ENCODE measurements at regions not wholly inside any gene's neighbourhood (a gene's known extent, or its start where the extent isn't known, plus 50 kb on each side); places are given as distances from the start of the nearest gene placed in this dataset.
"Not testable (repeated sequence)": the region's sequence is repeated elsewhere in the genome, so short reads cannot be mapped to it uniquely, and the experiment has no call there.

GRCh38 chr5:100479079-100479688 is 56.0 kb upstream of the FAM174A start:
- DNase-seq (ENCODE audit: low spot score) = no peak

GRCh38 chr5:100472091-100472490 is 63.1 kb upstream of the FAM174A start:
- no peak for DNase-seq (ENCODE audit: low spot score)

DNA sequence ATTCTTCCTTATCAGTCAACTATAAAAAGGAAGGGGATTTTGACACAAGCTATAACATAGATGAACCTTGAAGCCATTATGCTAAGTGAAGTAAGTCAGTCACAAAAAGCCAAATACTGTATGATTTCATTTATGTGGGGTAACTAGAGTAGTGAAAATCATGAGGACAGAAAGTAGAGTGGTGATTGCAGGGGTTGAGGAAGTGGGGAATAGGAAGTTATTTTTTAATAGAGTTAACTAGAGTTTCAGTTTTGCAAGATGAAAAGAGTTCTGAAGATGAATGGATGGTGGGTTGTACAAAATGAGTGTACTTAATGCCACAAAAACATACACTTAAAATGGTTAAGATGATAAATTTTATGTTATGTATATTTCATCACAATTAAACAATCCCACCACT is 65.4 kb upstream of the FAM174A start:
- DNase-seq (ENCODE audit: low spot score) = no peak

- DNase-seq (ENCODE audit: low spot score) = peak; percentile 2
These were observed 70.8 kb upstream of the FAM174A start for GRCh38 chr5:100464418-100464817.

DNA sequence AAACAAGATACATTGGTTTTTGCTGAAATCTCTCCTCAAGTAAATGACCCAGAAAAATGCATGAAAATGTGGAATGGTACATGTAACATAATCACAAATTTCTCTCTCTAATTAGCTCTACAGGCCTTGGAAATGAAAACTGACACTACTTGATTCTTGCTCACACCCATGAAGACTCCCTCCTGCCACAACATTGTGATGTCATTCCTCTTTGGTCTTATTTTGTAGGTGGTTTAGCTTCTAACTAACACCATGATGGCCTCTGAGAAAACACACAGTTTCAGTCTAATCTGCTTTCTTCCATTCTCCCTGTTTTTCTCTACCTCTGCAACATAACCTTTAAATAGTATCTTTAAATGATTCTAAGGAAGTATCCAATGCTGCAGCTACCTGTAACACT is 78.6 kb upstream of the FAM174A start:
- DNase-seq (ENCODE audit: low spot score) = no peak

DNA sequence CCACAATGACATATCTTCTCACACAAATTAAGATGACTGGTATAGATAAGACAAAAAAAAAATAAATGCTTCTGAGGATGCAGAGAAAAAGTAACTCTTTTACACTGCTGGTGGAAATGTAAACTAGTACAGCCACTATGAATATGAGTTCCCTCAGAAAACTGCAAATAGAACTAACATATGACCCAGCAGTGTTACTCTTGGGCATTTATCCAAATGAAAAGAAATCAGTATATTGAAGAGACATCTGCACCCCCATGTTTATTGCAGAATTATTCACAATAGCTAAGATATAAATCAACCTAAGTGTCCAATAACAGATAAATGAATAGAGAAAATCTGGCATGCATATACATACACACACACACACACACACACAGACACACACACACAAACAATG is 83.0 kb upstream of the FAM174A start:
- DNase-seq (ENCODE audit: low spot score) = no peak

DNA sequence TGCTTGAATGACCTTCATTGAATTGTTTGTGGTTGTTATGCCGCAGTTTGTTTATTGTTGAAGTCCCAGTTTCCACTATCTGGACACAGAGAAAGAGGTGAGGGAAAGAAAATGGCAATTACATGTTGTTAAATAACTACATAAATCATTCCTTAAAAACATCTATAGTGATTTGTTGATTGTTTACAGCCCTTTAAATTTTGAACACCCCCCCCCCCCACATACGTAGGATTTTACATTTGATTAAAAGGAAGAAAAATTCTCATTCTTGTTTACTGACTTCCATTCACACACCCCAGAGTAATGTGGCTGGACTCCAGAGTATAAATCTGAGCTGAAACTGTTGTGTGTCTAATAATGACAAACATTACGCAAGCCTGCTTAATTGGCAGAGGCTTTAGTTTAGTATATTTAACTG is 87.1 kb upstream of the FAM174A start:
- DNase-seq (ENCODE audit: low spot score) = no peak

GRCh38 chr5:100446879-100447430 is 88.2 kb upstream of the FAM174A start:
- DNase-seq (ENCODE audit: low spot score) = no peak

DNA sequence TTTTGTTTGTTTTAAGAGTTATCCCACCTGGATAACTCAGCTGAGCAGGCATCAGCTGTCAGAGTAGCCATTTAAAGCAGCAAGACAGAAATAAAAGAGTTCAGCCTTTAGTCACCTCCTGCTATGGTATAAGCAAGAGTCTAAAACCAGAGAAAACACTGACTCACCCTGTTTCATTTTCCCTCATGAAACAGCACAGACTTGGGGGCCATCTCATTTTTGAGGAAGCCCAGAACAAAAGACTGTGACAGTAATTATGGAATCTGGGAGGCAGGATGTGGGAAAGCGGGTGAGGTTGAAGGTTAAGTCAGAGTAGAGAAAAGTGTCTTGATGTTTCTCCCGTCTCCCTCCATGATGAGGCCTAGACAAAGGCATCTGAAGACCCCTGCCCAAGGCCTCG is 90.2 kb upstream of the FAM174A start:
- no peak for DNase-seq (ENCODE audit: low spot score)

GRCh38 chr5:100434815-100435214 is 100.4 kb upstream of the FAM174A start:
- no peak for DNase-seq (ENCODE audit: low spot score)

- DNase-seq (ENCODE audit: low spot score) = no peak
These were observed 102.4 kb upstream of the FAM174A start for GRCh38 chr5:100432741-100433140.

DNA sequence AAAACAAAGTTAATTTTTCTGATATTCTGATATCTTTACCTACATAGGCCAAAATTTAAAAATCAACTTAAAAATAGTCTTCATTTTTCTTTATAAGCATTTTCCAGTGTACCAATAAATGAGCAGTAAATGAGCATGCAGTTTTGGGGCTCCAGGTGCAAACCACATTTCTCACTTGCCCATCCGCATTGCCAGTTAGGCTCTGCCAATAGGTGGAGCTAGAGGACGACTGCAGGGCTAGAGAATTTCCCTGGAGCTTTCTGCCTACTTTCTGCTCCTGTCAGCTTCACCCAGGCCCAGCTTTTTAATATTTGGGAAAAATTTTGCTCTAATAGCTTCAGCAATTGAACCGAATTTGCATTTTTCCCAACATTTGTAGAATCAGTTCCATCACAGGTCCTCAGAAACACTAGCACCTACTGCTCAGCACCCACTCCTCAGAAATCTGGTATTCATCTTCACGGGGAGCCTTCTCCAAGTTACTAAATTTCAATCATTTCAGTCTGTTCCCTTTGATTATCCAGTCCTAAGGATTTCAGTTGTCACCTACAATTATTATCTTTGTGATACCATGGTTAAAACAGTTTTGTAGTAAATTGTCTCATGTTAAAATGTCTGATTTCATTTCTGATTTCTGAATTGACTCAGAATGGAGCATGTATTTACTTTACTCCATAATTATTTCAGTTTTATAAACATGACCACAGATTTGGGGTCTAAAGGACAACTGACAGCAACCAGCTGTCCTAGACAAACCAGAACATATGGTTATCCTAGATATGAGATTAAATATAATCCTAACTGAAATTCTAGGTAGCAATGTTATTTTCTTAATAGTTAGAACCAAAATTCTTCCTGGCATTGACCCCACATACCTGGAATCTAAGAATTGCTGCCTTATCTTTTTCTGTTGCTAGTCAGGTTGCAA is 104.6 kb upstream of the FAM174A start:
- DNase-seq (ENCODE audit: low spot score) = peak; percentile 46

DNA sequence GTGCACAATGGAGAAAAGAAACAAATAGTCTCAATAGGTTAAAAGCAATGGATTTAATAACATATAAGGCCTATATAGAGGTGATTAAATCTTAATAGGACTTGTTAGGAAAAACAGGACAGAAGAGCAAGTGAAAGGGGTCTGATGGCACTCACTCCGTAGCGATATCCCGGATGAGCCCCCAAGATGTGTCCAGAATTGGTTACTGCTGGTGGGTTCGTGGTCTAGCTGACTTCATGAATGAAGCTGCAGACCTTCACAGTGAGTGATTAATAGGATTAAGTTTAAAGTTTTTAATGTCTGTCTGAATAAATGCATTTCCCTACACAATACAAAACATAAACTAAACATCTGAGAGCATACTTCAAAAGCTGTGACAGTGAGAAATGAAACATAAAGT is 110.4 kb upstream of the FAM174A start:
- DNase-seq (ENCODE audit: low spot score) = no peak

DNA sequence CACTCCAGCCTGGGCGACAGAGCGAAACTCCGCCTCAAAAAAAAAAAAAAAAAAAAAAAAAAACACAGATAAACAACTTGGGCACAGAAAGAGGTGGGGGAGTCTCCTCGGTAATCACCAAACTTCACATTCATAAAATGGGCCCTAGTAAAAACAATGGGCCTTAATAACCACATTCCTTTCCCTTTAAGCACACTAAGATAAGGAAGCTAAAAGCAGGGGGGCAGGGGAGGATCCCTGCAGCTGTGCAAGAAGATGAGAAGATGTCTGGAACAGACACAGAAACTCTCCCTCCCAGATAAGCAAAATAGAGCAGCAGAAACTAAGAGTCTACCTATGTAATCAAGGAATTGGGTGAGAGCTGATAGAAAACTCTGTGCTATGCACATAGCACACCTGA is 111.2 kb upstream of the FAM174A start:
- no peak for DNase-seq (ENCODE audit: low spot score)

DNA sequence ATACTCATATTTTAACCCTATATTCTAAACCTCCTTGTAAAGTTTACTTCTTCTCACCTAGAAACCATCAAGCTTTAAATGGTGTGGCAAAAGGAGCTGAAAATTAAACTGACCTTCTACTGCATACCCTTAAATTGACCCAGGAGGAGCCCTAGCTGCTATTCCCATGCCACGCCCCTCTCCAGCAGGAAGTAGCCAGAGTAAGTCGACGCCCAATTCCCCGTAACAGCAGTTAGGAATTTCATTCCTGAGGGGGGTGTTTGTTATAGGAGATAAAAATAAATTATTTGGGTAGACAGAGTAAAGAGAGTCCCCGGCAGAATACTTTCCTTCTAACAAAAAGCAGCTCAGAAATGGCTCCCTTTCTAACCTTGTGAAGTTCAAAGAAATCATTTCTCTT is 111.8 kb upstream of the FAM174A start:
- no peak for DNase-seq (ENCODE audit: low spot score)

GRCh38 chr5:100421360-100421759 is 113.8 kb upstream of the FAM174A start:
- DNase-seq (ENCODE audit: low spot score) = no peak

DNA sequence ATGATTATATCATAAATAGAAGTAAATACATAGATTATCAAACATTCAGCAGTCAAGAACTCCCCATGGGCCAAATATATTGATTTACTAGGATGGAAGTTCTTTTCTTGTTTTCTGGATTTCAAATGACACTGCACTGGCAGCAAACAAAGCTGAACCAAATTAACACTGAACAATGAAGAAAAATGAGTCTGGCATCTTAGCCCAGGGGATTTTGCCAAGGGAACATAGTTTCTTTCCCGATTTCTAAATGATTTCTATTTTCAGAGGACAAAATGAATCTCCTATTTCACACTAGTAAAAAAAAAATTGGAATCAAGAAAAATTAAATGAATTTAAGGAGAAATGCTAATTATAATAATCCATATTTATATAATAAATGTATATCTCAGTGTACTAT is 116.9 kb upstream of the FAM174A start:
- no peak for DNase-seq (ENCODE audit: low spot score)

DNA sequence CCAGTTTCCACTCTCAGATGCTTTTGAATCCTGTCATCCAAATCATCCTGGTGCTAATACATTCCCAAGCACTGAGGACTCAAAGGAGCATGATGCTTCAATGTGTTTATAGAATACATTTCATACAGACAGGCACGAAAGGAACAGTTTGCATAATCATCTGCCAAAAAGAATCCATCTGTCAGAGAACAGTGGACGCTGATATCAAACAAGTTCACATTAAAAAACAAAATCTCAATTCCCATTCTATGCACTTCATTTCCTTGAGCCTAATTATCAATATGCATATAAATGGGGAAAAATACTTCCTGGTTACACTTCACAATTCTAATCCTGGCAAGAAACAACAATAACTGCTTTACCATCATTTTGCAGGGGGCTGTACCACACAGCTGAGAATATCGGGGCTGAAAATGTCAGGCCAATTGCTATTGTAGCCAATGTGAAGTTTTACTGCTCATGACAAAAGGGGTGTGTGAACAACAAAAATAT is 125.5 kb upstream of the FAM174A start:
- no peak for DNase-seq (ENCODE audit: low spot score)

- DNase-seq (ENCODE audit: low spot score) = no peak
These were observed 128.1 kb upstream of the FAM174A start for GRCh38 chr5:100407053-100407452.

DNA sequence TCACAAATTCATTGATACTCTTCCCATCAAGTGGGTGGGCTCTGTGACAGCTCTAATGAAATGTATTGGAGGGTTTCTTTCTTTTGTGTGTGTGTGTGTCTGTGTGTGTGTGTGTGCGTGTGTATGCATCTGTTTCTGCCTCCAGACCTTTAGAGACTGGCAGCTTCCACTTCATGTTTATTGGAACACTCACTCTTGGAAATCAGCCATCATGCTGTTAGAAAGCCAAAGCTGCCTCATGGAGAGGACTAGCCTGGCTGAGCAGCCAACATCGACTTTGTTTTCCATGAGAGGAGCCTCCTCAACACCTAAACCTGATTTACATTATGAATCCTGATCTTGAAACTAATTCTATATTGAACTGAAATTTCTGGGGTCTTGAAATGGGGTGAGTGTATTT is 128.5 kb upstream of the FAM174A start:
- no peak for DNase-seq (ENCODE audit: low spot score)

DNA sequence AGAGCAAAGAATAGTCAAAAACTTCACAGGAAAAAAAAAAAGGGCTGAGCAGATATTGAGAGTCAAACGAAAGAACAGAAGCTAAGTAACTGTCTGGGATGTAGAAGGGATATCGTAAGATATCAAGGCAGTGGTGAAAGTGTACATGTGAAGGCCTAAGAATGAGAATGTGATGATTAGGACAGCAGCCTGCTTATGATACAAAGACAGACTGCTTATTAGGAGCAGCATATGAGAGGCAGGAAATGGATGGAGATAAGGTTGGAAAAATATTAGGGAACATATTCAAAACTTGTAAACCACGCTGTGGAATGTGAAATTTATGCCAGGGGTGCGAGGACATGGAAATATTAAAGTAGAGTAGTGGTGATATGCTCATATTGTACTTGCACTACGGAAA is 133.1 kb upstream of the FAM174A start:
- DNase-seq (ENCODE audit: low spot score) = no peak

GRCh38 chr5:100401149-100401548 is 134.0 kb upstream of the FAM174A start:
- no peak for DNase-seq (ENCODE audit: low spot score)

- DNase-seq (ENCODE audit: low spot score) = not testable (repeated sequence)
These were observed 136.4 kb upstream of the FAM174A start for GRCh38 chr5:100398815-100399214.
